ENCODE measurements at regions not wholly inside any gene's neighbourhood (a gene's known extent, or its start where the extent isn't known, plus 50 kb on each side); places are given as distances from the start of the nearest gene placed in this dataset.
"Not testable (repeated sequence)": the region's sequence is repeated elsewhere in the genome, so short reads cannot be mapped to it uniquely, and the experiment has no call there.

- DNase-seq = no peak
Measured at GRCh38 chr15:79769933-79770759, 126.7 kb downstream of the MTHFS start.

- DNase-seq = no peak
Measured at GRCh38 chr15:79773128-79773527, 123.7 kb downstream of the MTHFS start.

DNA sequence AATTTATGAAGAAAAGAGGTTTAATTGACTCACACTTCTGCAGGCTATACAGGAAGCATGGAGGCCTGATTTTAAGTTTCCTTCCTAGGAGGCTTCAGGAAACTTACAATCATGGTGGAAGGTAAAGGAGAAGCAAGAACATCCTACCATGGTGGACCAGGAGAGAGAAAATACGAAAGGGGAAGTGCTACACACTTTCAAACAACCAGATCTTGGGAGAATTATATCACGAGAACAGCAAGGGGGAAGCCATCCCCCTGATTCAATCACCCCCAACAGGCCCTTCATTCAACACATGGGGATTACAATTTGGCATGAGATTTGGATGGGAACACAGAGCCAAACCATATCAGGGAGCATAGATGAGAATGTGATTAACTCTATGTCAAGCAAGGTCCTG, 121.0 kb downstream of the MTHFS start:
- DNase-seq = no peak

DNA sequence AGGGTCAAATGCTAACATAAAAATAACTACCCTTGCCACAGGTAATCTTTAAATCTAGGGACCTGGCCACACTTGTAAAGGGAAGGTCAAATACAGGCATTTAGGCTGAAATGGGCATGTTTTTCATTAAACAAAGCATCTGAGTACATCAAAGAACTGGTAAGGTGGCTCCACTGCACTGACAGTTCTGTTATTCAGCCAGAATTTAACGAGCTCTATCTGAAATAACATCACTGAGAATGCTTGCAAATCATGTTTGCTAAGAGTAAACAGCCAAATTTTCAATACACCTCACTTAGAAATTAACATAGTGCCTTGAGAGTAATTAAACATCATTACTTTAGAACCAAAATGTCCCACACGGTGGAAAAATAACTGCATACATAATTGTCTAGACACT, 118.9 kb downstream of the MTHFS start:
- no peak for DNase-seq

DNA sequence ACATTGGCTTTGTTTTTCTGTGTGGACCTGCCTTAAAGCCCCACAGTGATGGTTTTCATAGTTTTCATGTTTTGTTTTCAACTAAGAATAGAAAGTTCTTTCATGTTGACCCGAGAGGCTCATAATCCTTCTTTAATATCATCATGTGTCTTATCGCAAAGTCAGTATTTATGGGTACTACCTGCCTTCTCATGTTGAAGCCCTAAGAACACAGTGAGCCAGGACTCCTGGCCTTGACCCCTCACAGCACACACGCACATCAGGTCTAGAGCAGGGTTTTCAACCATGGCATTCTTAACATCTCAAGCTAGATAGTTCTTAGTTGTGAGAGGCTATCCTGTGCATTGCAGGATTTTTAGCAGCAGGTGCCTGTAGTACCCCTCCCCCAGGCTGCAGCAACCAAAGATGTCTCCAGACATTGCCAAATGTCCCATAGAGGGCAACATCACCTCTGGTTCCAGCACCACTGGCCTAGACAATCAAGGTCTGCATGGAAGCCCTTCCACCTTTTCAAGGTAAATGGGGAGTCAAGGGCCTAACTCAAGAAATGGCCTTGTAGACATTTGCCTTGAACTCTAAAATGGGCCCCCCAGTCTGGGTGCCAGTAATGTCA, 118.3 kb downstream of the MTHFS start:
- no peak for DNase-seq

- DNase-seq = no peak
Measured at GRCh38 chr15:79779746-79780145, 117.1 kb downstream of the MTHFS start.

DNA sequence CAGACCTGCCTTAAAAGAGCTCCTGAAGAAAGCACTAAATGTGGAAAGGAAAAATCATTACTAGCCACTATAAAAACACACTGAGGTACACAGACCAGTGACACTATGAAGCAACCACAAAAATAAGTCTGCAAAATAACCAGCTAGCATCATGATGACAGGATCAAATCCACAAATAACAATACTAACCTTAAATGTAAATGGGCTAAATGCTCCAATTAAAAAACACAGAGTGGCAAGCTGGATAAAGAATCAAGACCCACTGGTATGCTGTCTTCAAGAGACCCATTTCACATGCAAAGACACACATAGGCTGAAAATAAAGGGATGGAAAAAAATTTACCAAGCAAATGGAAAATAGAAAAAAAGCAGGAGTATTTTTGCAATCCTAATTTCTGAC, 114.5 kb downstream of the MTHFS start:
- DNase-seq = not testable (repeated sequence)

Data from NCI-H446 (cell line).